CD14-positive monocyte (primary cell): ENCODE measurements at regions not wholly inside any gene's neighbourhood (a gene's known extent, or its start where the extent isn't known, plus 50 kb on each side); places are given as distances from the start of the nearest gene placed in this dataset.

Experiments used
- DNase-seq, 3 donors: peaks; one replicate each; pipeline ENCODE4 v3.0.0-alpha.2; 2011 to 2022
- H2AFZ ChIP-seq: 2 replicates; pipeline ENCODE4 v1.6.0; 2012; ENCODE audit warnings: mild to moderate bottlenecking, low read depth, low read length, inconsistent platforms; ENCODE audit not compliant: insufficient read depth, poor library complexity, severe bottlenecking
- H3K27ac ChIP-seq, 2 donors: 1 replicate in 1 of 2; 2 replicates in 1 of 2; pipeline ENCODE4 v1.5.1; 2012 to 2013; ENCODE audit warnings: low read length in 2 of 2, control low read depth in 1 of 2, inconsistent platforms in 1 of 2, low read depth in 1 of 2, mild to moderate bottlenecking in 1 of 2
- H3K27me3 ChIP-seq, 2 donors: one replicate each; pipeline versions ENCODE4 v1.6.0 to v1.6.1; 2011 to 2013; ENCODE audit warnings: low read length in 2 of 2; ENCODE audit not compliant: control insufficient read depth in 2 of 2, insufficient read depth in 2 of 2
- H3K36me3 ChIP-seq, 2 donors: replicated peaks in 1 of 2; 1 replicate in 1 of 2; 2 replicates in 1 of 2; pipeline versions ENCODE4 v1.5.1 to v1.6.1; 2012 to 2013; ENCODE audit warnings: low read length in 2 of 2, control low read depth in 1 of 2, inconsistent platforms in 1 of 2, mild to moderate bottlenecking in 1 of 2; ENCODE audit not compliant: insufficient read depth in 2 of 2, control insufficient read depth in 1 of 2
- H3K4me1 ChIP-seq, 2 donors: 1 replicate in 1 of 2; 2 replicates in 1 of 2; pipeline versions ENCODE4 v1.5.1 to v1.6.1; 2012 to 2013; ENCODE audit warnings: low read length in 2 of 2, control low read depth in 1 of 2, inconsistent platforms in 1 of 2, mild to moderate bottlenecking in 1 of 2, moderate library complexity in 1 of 2; ENCODE audit not compliant: insufficient read depth in 2 of 2, control insufficient read depth in 1 of 2
- H3K4me2 ChIP-seq: replicated peaks from 2 replicates; pipeline ENCODE3; 2012; ENCODE audit warnings: low read length, moderate library complexity, mild to moderate bottlenecking; ENCODE audit not compliant: poor library complexity, severe bottlenecking; ENCODE audit errors: extremely low read depth
- H3K4me3 ChIP-seq, 3 experiments: fragments of 200-600 bp in 1 of 3; sonication (generic) in 1 of 3; replicated peaks in 1 of 3; 1 replicate in 2 of 3; 2 replicates in 1 of 3; pipeline ENCODE4 v1.5.1; 2011 to 2013; ENCODE audit warnings: low read length in 3 of 3, mild to moderate bottlenecking in 3 of 3, control low read depth in 2 of 3, low read depth in 2 of 3, inconsistent platforms in 1 of 3, moderate library complexity in 1 of 3
- H3K79me2 ChIP-seq: 2 replicates; pipeline ENCODE4 v1.6.0; 2012; ENCODE audit warnings: mild to moderate bottlenecking, control low read depth, inconsistent platforms, low read length, moderate library complexity; ENCODE audit not compliant: insufficient read depth
- H3K9ac ChIP-seq: 2 replicates; pipeline ENCODE4 v1.6.0; 2017; ENCODE audit warnings: low read length, mild to moderate bottlenecking; ENCODE audit not compliant: insufficient read depth, poor library complexity, severe bottlenecking
- H3K9me3 ChIP-seq, 2 donors: replicated peaks in 1 of 2; 1 replicate in 1 of 2; 2 replicates in 1 of 2; pipeline versions ENCODE4 v1.5.1 to v1.6.1; 2012 to 2013; ENCODE audit warnings: low read length in 2 of 2, control low read depth in 1 of 2; ENCODE audit not compliant: control insufficient read depth in 1 of 2, insufficient read depth in 1 of 2
- H4K20me1 ChIP-seq: 2 replicates; pipeline ENCODE4 v1.6.0; 2012; ENCODE audit warnings: mild to moderate bottlenecking, low read length, control low read depth, moderate library complexity; ENCODE audit not compliant: insufficient read depth
- H3K27ac Mint-ChIP-seq, 7 donors: one replicate each; pipeline ENCODE4 v1.8.0; 2020; ENCODE audit warnings: mild to moderate bottlenecking in 7 of 7, mixed read lengths in 7 of 7, moderate library complexity in 6 of 7, inconsistent platforms in 2 of 7
- H3K27me3 Mint-ChIP-seq, 3 donors: one replicate each; pipeline ENCODE4 v1.8.0; 2021 to 2022; ENCODE audit warnings: low read depth in 3 of 3, mild to moderate bottlenecking in 3 of 3, mixed read lengths in 3 of 3, moderate library complexity in 3 of 3, inconsistent platforms in 1 of 3
- H3K36me3 Mint-ChIP-seq, 2 donors: one replicate each; pipeline ENCODE4 v1.8.0; 2020; ENCODE audit warnings: mixed read lengths in 2 of 2, inconsistent platforms in 1 of 2, mild to moderate bottlenecking in 1 of 2
- H3K4me1 Mint-ChIP-seq: one replicate; pipeline ENCODE4 v1.8.0; 2020; ENCODE audit warnings: mild to moderate bottlenecking, mixed read lengths
- H3K4me3 Mint-ChIP-seq, 2 donors: one replicate each; pipeline ENCODE4 v1.8.0; 2020; ENCODE audit warnings: mild to moderate bottlenecking in 2 of 2, mixed read lengths in 2 of 2, moderate library complexity in 1 of 2
- H3K9me3 Mint-ChIP-seq, 7 donors: one replicate each; pipeline ENCODE4 v1.8.0; 2020 to 2022; ENCODE audit warnings: mixed read lengths in 7 of 7, mild to moderate bottlenecking in 6 of 7, moderate library complexity in 6 of 7, inconsistent platforms in 2 of 7
- CTCF ChIP-seq: fragments of 200-600 bp; IDR thresholded peaks from one replicate; pipeline ENCODE4 v1.8.0; 2022; ENCODE audit warnings: antibody characterized with exemption, mild to moderate bottlenecking
- WGBS: methylation state at CpG from one replicate; pipeline ENCODE4 v1.1.5; 2013; ENCODE audit warnings: missing lambda C conversion rate; ENCODE audit not compliant: insufficient coverage; 5-methylcytosine and 5-hydroxymethylcytosine counted together
- intact Hi-C, 2 donors: fragments of 100-400 bp; cut with micrococcal nuclease; formaldehyde crosslinking; loops; one replicate each; pipeline versions ENCODE4 v1.15.0 to v1.15.1; 2023

DNA sequence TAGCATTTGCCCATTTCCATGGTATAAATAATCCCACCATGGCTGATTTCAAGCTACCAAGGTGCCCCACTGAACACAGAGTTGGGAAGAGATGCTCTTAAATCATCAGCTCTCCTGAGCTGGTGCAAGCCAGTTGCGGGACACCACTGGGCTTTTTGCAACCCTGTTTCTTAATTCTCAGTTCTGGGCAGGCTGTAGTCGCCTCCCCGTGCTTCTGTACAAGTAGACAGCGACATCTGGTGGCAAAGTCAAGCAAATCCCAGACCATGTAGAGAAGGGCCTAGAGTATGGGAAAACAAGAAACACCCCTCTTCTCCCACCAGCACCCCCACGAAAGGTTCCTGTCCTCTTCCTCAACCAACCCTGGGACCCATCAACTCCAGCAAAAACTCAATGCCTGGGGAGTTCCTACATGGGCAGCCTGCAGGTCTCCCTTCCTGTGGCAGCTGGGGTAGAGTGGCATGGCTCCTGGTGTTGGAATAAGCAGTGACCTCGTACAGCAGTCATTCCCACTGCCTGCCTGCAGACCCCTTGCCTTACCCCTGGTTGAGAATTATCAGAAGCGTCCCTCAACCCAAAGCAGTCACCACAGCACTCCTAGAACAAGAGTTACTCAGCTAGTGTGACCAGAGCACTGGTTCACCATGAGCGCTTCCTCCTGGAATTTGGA is 68.4 kb downstream of the IGLL5 start:
- peaks cover 2 to 10% (median 7%) of the 10 kb centered on the region in 3 donors for H3K27me3 Mint-ChIP-seq
- no peaks in the 10 kb centered on the region for H3K27me3 ChIP-seq
- no peaks in the 10 kb centered on the region for H4K20me1 ChIP-seq
- H3K4me3 ChIP-seq: no peak overlapping the region
- WGBS: 0% methylated on average over 1 of the region's 8 CpGs
- H2AFZ ChIP-seq: no peak overlapping the region
- H3K9me3 Mint-ChIP-seq: peaks cover 0 to 1% (median 0%) of the 10 kb centered on the region in 7 donors
- H3K9me3 ChIP-seq: no peaks in the 10 kb centered on the region
- TF ChIP-seq CTCF: peak; percentile 83
- no peak overlapping the region for H3K27ac Mint-ChIP-seq
- H3K79me2 ChIP-seq: no peaks in the 10 kb centered on the region
- H3K4me3 Mint-ChIP-seq: no peak overlapping the region
- peaks cover 38 to 42% of the 10 kb centered on the region in 2 donors for H3K4me1 ChIP-seq
- DNase-seq: peak; percentile 73 to 81 (median 73)
- no peak overlapping the region for H3K4me2 ChIP-seq
- H3K27ac ChIP-seq: no peak overlapping the region
- intact Hi-C loops: loop anchor here (2.0 to 10.0 kb wide), 6 partner anchors 107 to 491 kb away; no protein-coding TSS in a partner anchor
- peaks cover 33% of the 10 kb centered on the region for H3K4me1 Mint-ChIP-seq
- H3K36me3 Mint-ChIP-seq: no peaks in the 10 kb centered on the region
- no peaks in the 10 kb centered on the region for H3K36me3 ChIP-seq
- H3K9ac ChIP-seq: no peak overlapping the region

DNA sequence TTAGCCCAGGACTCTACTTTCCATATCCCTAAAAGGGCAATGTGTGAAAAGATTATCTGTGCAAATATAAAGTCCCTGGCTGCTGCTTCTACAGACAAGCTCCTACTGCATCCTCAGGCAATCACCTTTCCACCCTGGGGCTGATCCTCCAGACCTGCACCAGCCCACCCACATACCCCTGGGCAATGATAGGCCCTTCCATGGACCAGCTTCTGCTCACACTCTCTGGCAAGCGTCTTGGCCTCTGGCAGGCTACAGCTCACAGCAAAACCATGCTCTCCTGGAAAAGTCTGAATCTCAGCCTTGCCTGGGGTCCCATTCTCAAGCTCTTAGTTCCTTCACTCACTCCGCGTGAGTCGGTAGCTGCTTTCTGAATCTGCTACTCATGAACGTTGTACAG is 69.5 kb downstream of the IGLL5 start:
- Histone ChIP-seq H3K9ac (no peak overlapping the region), H3K4me2 (no peak overlapping the region), H3K27ac (no peak overlapping the region), H3K79me2 (no peaks in the 10 kb centered on the region), H3K9me3 (no peaks in the 10 kb centered on the region), H2AFZ (no peak overlapping the region), H3K27me3 (no peaks in the 10 kb centered on the region), H3K36me3 (no peaks in the 10 kb centered on the region), H3K4me1 (peaks cover 29 to 31% of the 10 kb centered on the region in 2 donors), H3K4me3 (no peak overlapping the region), H4K20me1 (no peaks in the 10 kb centered on the region)
- no peaks in the 10 kb centered on the region for H3K36me3 Mint-ChIP-seq
- H3K27me3 Mint-ChIP-seq: peaks cover 7 to 13% (median 7%) of the 10 kb centered on the region in 3 donors
- H3K4me1 Mint-ChIP-seq: peaks cover 24% of the 10 kb centered on the region
- 98% methylated on average over 5 of the region's 5 CpGs for WGBS
- DNase-seq: no peak
- H3K27ac Mint-ChIP-seq: peak overlapping the region in 1 of 7 donors; percentile 40
- intact Hi-C loops: loop anchor here (2.0 to 10.0 kb wide), 5 partner anchors 108 to 492 kb away; no protein-coding TSS in a partner anchor
- no peak overlapping the region for H3K4me3 Mint-ChIP-seq
- TF ChIP-seq CTCF: no peak
- H3K9me3 Mint-ChIP-seq: peaks cover 4 to 10% (median 7%) of the 10 kb centered on the region in 7 donors
